ENCODE measurements at regions not wholly inside any gene's neighbourhood (a gene's known extent, or its start where the extent isn't known, plus 50 kb on each side); places are given as distances from the start of the nearest gene placed in this dataset.

DNA sequence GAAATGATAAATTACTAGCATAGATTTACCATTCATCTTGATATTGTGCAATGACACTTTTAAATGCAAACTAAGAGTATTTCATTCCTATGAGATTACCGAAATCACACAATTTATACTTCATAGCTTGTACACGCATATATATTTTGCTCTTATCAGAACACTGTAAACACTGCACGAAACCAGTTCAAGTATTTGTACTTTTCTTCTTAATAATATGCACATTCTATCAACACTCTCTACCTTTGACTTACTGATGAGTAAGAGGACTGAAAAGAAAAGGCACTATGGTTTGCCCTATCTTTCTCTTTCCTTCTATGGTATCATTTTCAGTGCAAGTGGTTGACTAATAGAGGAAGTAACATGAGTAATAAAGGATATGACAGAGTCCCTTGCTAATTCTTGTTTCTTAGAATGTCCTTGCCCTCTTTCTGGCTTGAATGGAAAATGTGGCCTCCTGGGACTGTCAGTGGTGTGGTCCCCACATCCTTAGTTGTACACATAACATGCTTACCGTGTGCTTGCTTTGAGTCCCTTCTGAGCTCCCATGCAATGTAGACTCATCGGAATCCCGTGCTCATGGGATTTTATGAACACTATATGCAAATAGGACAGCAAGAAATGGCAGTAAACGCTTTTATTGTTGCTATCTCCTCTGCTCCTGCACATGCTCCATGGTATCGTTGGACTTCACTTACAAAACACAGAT is 363.5 kb upstream of the TNP1 start:
- no peak overlapping the region for H3K4me3 ChIP-seq (ENCODE audit: low read length)
- no peak for DNase-seq (ENCODE audit: low read depth, low spot score)

DNA sequence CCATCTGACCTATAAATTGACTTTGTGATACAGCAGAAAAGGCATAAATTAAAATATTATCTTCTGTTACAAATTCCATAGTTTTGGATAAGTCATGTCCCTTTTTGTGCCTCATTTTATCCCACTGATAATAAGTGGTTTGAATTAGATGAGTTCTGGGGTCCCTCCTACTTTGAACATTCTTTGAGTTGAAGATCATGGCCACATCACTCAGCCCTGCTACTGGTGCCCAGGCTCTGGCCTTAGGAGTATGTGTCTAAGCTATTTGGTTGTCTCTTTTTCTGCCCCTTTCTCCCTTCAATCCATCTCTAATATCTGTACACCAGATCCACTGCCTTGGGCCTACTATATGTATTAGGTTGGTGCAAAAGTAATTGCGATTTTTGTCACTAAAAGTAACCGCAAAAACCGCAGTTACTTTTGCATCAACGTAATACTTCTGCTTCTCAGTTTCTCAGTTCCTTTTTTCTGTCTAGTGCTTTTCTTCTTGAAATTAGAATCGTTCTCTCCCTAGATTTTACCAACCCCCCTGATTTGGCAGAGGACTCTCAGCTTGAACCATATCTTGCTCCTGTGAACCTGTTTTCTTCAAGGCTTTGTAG is 362.5 kb upstream of the TNP1 start:
- peak; percentile 44 for DNase-seq (ENCODE audit: low read depth, low spot score)
- no peak overlapping the region for H3K4me3 ChIP-seq (ENCODE audit: low read length)

- H3K4me3 ChIP-seq (ENCODE audit: low read length), result no peak overlapping the region
- no peak for DNase-seq (ENCODE audit: low read depth, low spot score)
Measured at GRCh38 chr2:217220228-217221013, 360.6 kb upstream of the TNP1 start.

DNA sequence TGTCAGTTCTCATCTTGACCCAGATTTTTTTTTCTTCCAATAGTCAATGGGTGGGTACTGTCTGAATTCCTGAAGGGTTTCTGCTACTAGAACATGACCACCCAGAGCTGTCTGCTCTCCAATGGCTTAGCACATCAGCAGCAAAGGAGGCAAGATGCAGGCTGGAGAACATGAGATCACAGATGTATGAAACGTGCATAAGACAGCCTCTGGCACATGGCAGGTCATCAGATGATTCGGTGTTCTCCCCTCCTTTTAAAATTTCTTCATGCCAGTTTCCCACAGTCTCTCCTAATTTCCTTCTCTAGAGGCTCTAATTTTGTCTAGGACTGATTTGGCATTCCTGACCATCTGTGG is 359.3 kb upstream of the TNP1 start:
- DNase-seq (ENCODE audit: low read depth, low spot score), result no peak
- H3K4me3 ChIP-seq (ENCODE audit: low read length), result no peak overlapping the region

- no peak overlapping the region for H3K4me3 ChIP-seq (ENCODE audit: low read length)
- peak; percentile 16 for DNase-seq (ENCODE audit: low read depth, low spot score)
Measured at GRCh38 chr2:217218269-217219163, 358.7 kb upstream of the TNP1 start.

DNA sequence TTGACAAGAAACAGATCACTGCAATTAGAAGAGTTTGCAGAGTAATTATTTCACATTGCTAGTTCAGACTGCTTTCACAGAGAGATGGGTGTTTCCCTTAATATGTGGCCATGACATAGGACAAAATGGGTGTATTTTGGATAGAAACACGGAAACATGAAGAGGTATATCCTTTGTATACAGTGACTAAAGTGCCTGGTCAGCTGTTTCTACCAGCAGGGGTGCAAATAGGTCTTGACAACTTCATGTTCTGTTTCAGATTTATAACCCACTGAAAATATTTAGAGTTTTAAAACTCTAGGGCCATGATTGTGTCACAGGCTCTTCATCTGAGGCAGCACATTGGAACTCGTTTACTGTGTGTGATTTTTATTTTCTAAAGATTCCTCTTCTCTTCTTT is 357.1 kb upstream of the TNP1 start:
- no peak for DNase-seq (ENCODE audit: low read depth, low spot score)
- no peak overlapping the region for H3K4me3 ChIP-seq (ENCODE audit: low read length)

DNA sequence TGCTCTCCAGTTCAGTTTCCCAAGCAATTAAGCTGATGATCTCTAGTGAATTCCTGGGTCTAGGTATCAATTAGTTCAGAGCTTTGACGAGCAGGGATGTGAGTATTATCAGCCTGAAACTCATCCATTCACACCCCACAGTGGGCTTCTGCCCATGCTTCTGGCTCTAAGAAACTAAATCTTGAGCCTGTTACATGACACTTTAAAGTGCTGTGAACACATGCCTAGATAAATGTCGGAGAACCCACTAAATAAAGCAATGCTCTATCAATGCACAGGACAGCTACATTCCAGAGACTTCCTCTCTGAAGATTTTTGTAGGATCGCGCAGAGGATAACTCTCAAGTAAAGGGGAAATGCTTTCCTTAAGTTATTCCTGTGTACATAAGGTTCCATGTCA is 356.5 kb upstream of the TNP1 start:
- no peak for DNase-seq (ENCODE audit: low read depth, low spot score)
- H3K4me3 ChIP-seq (ENCODE audit: low read length), result no peak overlapping the region

DNA sequence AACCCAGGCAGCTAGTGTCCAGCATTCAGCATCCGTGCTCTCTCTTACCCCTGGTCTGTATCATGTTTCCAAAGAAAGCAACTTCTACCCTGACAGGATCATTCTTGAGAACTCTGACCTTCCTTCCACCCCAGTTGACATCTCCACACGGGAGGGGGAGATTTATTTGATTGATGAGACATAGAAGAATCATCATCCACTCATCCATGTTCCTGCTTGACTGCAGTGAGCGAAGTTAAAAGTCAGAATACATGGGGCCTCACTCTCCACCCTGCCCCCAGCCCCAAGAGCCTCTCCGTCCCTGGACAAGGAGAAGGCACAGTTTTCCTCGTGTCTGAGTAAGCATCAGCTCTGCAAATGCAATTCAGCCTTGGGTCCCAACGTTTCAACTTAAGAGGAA is 356.0 kb upstream of the TNP1 start:
- no peak for DNase-seq (ENCODE audit: low read depth, low spot score)
- no peak overlapping the region for H3K4me3 ChIP-seq (ENCODE audit: low read length)

DNA sequence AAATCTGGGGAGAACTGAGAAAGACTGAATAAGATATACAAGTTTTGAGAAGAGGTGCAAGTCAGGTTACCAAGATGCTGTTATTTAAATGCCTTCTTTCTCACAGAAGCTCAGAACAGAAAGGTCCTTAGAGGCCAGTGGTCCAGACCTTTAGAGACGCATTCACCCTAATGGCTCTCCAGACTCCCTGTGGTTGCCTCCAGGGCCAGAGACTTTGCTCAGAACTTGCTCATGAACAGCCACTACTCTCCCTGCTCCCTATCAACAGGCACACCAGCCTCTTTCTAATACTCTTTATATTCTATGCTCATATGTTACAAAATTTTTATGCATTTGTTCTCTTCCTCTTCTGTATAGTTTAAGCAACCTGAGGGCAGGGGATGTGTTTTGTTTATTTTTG is 349.0 kb upstream of the TNP1 start:
- H3K4me3 ChIP-seq (ENCODE audit: low read length), result no peak overlapping the region
- DNase-seq (ENCODE audit: low read depth, low spot score), result no peak

DNA sequence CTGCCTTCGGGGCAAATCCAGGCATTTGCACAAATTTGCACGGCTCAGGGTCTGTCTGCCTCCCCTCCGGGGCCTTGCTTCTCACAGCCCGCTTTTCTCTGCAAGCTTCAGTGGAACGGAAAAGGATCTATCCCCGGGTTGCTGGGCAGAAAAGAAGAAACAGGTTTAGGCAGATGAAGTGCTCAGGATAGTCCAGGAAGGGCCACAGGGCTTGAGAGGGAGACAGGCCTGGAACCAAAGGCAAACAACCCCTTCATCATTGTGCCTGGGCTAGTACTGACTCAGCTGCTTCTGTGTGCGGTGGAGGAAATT is 347.8 kb upstream of the TNP1 start:
- no peak overlapping the region for H3K4me3 ChIP-seq (ENCODE audit: low read length)
- no peak for DNase-seq (ENCODE audit: low read depth, low spot score)

DNA sequence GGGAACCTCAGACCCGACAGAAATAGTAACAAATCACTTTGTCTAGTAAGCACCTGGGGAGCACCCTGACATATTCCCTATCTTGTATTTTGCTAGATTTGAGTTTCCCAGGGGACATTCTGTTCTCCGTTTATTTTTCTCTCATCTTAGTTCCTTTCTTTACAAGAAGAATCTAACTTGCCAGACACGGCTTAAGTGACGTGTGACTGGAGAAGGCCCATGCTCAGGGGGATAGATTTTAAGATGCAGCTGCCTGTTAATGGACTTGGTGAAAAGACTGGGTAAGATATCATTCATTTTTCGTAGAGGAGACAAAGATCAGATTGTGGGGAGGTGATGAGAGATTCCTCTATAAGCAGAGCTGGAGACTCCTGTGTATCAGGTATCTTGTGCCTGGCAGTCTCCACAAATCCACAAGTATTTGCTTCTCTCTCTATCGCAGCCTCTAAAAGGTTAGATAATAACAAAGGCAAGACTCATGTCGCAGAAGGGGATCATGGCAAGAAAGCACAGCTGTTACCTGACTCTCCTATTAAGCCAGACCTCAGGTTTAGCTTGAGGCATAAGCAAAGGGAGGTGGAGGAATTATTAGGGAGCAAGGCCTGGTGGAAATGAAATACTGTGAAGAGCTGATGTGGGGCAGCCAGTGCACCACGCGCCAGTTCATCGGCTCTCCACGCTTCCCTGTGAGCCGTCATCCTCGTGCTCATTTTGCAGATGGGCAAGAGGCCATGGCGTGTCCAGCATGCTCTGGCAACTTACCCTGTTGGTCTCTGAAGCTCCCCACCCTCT is 347.2 kb upstream of the TNP1 start:
- no peak for DNase-seq (ENCODE audit: low read depth, low spot score)
- H3K4me3 ChIP-seq (ENCODE audit: low read length), result no peak overlapping the region

DNA sequence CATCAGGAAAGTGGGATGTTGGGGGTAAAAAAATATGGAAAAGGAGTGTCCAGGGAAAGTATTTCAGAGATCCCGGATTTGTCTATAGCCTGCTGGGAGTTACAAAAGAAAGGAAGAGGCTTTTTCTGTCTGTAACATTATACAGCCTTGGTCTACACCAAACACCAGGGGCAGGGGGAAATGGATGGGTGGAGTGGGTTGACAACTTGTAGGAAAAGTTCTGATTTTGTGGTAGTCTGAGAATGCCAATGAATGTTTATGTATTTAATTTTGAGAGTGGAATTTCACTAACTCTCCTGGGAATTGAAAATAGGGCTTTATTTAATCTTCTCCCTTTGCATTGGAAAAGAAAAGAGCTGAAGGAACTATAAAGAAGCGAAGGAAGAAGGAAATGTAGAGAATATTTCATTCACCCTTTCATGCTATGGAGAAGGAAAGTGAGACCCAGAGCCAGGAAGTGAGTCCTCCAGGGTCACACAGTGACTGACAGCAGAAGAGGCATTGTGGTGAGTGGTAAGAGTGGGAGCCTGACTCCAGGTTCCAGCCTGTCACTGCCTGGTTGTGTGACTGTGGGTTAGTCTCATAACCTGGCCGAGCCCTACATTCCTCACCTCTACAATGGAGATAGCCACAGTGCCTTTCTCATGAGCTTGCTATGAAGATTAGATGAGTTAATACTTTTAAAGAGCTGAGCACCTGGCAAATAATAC is 346.3 kb upstream of the TNP1 start:
- no peak overlapping the region for H3K4me3 ChIP-seq (ENCODE audit: low read length)
- DNase-seq (ENCODE audit: low read depth, low spot score), result no peak

DNA sequence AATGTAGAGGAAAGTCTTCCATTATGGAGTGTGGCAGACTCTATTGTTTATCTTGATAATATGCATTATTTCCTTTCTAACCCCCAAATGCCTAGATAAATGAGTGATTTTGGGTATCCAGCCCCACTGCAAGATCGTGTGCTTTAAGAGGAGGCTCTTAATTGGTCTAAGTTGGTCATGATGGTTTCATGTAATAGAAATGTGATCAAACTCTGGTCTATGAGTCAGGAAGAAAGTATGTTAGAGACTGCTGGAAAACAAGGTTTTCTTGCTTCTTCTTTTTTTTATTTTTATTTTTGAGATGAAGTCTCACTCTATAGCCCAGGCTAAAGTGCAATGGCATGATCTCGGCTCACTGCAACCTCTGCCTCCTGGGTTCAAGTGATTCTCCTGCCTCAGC is 344.5 kb upstream of the TNP1 start:
- no peak for DNase-seq (ENCODE audit: low read depth, low spot score)
- H3K4me3 ChIP-seq (ENCODE audit: low read length), result no peak overlapping the region

DNA sequence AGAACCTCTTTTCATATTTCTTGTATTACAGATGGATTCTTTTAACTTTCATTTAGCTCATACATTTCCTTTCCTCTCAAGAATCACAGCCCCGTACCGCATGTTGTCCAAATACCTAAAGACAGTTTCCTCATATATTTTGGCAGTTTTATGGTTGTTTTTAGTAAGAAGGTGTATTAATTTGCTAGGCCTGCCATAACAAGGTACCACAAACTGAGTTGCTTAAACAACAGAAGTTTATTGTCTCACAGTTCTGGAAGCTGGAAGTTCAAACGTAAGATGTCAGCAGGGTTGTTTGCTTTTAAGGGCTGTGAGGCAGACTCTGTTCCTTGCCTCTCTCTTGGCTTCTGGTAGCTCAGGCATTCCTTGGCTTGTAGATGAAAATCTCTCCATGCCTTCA is 343.2 kb upstream of the TNP1 start:
- no peak for DNase-seq (ENCODE audit: low read depth, low spot score)

DNA sequence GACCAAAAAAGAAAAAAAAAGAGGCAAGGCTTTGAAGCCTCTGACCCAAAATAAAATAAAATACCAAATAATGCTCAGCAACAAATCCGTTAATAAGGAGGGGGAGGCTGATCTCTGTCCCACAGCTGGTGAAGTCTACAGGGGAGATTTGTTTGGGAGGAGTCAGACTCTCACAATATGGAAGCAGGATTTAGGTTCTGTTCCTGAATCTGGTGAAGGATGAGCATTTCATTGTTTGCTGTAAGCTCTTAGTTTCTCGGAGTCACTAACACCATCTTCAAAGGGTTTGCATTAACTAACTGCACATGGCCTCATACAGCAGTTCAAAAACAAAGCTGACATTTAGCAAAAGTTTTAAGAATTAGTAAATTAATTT is 339.4 kb upstream of the TNP1 start:
- DNase-seq (ENCODE audit: low read depth, low spot score), result no peak

More for the DNA sequence above, 343.2 kb upstream of the TNP1 start:
- no peak overlapping the region for H3K4me3 ChIP-seq (ENCODE audit: low read length)

DNA sequence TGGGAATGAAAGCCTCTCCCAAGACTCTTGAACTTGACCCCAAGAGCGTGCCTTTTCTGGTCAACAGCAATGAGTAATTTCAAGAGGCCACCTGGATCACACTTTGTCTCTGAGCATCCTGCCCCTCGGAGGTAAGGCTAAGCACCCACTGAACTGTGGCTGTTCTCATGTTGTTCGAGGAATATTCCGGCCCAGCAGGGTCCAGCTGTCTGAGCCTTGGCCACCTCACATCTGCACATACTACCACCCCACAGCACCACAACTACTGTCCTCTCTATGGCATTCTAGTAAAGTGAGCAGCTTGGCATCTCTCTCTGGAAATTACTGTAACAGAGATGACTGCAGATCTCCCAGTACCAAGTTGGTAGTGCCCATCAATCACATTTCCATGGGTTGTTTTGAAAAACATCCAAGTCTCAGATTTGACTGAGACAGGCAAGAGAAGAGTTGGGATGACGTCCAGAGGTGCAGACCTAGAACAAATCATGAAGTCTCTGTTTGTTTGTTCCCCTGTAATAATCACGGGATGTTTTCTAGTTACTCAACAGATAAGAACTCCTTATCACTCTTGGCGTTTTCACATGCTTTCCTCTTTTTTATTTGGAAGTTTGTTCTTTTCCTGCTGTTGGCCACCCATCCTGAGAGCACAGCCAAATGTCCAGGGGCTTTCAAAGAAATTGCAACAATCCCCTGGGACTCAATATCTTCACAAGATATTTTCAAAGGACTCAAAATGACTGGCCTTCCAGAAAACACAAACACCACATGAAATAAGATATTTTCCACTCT is 336.0 kb upstream of the TNP1 start:
- H3K4me3 ChIP-seq (ENCODE audit: low read length), result no peak overlapping the region
- no peak for DNase-seq (ENCODE audit: low read depth, low spot score)

More for the DNA sequence above, 339.4 kb upstream of the TNP1 start:
- no peak overlapping the region for H3K4me3 ChIP-seq (ENCODE audit: low read length)

- no peak for DNase-seq (ENCODE audit: low read depth, low spot score)
- no peak overlapping the region for H3K4me3 ChIP-seq (ENCODE audit: low read length)
Measured at GRCh38 chr2:217195016-217195415, 335.2 kb upstream of the TNP1 start.

Measured in Jurkat, Clone E6-1 (cell line).